Thoracic aorta (tissue), 2 donors: ENCODE measurements at regions not wholly inside any gene's neighbourhood (a gene's known extent, or its start where the extent isn't known, plus 50 kb on each side); places are given as distances from the start of the nearest gene placed in this dataset.

Source experiments
- ATAC-seq: fragments of 150-250 bp; one replicate; pipeline ENCODE4 v1.8.0; 2017; ENCODE audit warnings: low read depth; ENCODE audit not compliant: insufficient number of reproducible peaks, low FRiP score
- DNase-seq: peaks from one replicate; pipeline ENCODE4 v3.0.0-alpha.2; 2020; ENCODE audit warnings: low spot score
- H3K27ac ChIP-seq, 2 donors: fragments of 200-600 bp; sonication (generic); 1 replicate in 1 of 2; 2 replicates in 1 of 2; pipeline ENCODE4 v1.5.1; 2016; ENCODE audit warnings: mild to moderate bottlenecking in 2 of 2, moderate library complexity in 2 of 2
- H3K27me3 ChIP-seq: fragments of 200-600 bp; sonication (generic); replicated peaks from 2 replicates; pipeline ENCODE4 v1.6.0; 2016; ENCODE audit warnings: mild to moderate bottlenecking; ENCODE audit not compliant: insufficient read depth
- H3K36me3 ChIP-seq: fragments of 200-600 bp; sonication (generic); one replicate; pipeline ENCODE4 v1.5.1; 2016
- H3K4me1 ChIP-seq, 2 donors: fragments of 200-600 bp; sonication (generic); 1 replicate in 1 of 2; 2 replicates in 1 of 2; pipeline versions ENCODE4 v1.5.1 to v1.6.0; 2016; ENCODE audit warnings: low read depth in 2 of 2, mild to moderate bottlenecking in 1 of 2; ENCODE audit not compliant: control insufficient read depth in 1 of 2
- H3K4me3 ChIP-seq: fragments of 200-600 bp; sonication (generic); 2 replicates; pipeline ENCODE4 v1.5.1; 2016; ENCODE audit warnings: mild to moderate bottlenecking
- H3K9me3 ChIP-seq: fragments of 200-600 bp; sonication (generic); 2 replicates; pipeline ENCODE4 v1.5.1; 2016
- CTCF ChIP-seq: fragments of 200-600 bp; sonication (generic); IDR thresholded peaks from one replicate; pipeline ENCODE4 v1.5.1; 2019; ENCODE audit warnings: antibody characterized with exemption

DNA sequence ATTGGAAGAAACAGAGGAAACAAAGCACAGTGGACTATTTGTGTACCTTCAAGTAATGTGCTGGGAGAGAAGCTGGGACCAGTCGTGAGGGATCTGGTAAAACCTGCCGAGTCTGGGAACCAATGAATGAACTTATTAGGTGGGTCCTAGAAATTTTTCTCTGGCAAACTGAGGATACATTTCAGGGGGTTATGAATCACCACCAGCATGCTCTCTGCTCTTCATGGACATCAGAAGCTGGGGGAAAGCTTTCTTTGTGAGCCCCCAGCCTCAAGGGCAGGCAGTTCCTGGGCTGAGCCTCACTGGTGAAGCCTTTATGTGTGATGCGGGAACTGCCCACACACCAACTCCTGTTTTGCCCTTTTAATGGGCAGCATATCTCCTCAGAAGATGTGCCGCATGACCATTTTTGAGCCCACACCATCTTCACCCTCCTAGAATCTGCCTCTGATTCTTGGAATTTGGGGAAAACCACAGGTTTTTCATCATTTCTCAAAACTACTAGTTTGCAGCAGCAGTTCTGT is 95.4 kb upstream of the ENPP6 start:
- no peaks in the 10 kb centered on the region for H3K36me3 ChIP-seq
- H3K9me3 ChIP-seq: no peaks in the 10 kb centered on the region
- no peak for ATAC-seq
- H3K27ac ChIP-seq: no peak overlapping the region
- no peak for TF ChIP-seq CTCF
- DNase-seq: no peak
- H3K27me3 ChIP-seq: no peaks in the 10 kb centered on the region
- H3K4me1 ChIP-seq: peaks cover 0 to 8% of the 10 kb centered on the region in 2 donors
- H3K4me3 ChIP-seq: no peak overlapping the region

DNA sequence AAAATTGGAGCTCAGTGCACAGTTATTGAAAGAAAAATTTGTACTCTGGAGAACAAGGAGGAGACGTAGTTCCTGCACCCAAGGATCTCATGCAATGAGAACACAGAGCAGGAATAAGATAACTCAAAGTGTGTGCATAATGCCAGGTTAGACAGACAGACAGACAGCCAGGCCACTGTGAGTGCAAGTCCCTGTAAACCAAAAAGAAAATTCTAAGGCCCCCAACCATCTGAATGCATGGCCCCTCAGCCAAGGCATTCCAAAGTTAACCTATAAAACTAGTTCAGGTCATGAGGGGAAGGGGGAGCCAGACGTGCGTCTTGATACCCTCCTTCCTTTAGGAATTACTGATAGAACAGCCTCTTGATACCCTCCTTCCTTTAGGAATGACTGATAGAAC is 94.5 kb upstream of the ENPP6 start:
- Histone ChIP-seq H3K4me1 (peaks cover 0 to 8% of the 10 kb centered on the region in 2 donors), H3K4me3 (no peak overlapping the region), H3K27ac (no peak overlapping the region), H3K27me3 (no peaks in the 10 kb centered on the region), H3K9me3 (no peaks in the 10 kb centered on the region), H3K36me3 (no peaks in the 10 kb centered on the region)
- no peak for TF ChIP-seq CTCF
- DNase-seq (no peak), ATAC-seq (no peak)

DNA sequence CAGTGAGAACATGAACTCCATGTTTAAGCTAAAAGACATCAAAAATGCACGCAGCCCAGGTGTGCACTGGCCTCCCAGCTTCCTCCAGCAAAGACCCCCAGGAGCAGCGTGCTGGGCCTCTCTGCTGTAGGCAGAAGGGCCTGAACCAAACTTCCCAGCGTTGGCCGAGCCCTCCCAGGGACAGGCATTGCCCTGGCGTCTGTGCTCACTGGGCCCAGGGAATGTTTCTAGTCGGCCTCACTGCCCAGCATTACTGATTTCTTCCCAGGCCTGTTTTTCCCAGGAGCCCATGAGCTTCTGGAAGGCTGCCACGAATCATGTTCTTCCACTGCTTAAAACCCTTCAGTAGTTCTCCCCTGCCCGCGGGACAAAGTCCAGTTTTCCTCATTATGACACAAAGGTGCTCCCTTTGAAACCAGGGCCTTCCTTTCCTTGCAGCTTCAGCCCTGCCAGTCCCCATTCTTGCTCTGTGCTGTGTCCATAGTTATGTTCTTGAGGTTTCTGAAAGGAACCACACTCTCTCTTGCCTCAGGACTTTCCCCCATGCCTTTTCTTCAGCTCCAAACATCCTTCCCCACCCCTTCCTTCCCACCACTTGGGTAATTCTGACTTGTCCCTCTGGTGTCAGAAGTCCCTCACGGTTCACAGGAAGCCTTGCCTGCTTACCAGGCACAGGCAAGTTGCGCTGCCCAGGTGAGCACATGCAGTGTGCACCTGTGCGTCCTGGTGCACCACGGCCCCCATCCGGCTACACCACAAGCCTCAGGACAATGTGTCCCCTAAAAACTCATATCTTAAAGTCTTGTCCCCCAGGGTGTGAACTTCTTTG is 93.4 kb upstream of the ENPP6 start:
- ATAC-seq (no peak), DNase-seq (no peak)
- no peaks in the 10 kb centered on the region for H3K27me3 ChIP-seq
- H3K4me3 ChIP-seq: no peak overlapping the region
- no peak overlapping the region for H3K27ac ChIP-seq
- peaks cover 0 to 8% of the 10 kb centered on the region in 2 donors for H3K4me1 ChIP-seq
- no peaks in the 10 kb centered on the region for H3K9me3 ChIP-seq
- H3K36me3 ChIP-seq: no peaks in the 10 kb centered on the region
- TF ChIP-seq CTCF: no peak

- H3K4me1 ChIP-seq: peaks cover 0 to 8% of the 10 kb centered on the region in 2 donors
- DNase-seq: no peak
- no peaks in the 10 kb centered on the region for H3K9me3 ChIP-seq
- TF ChIP-seq CTCF: no peak
- H3K27me3 ChIP-seq: no peaks in the 10 kb centered on the region
- no peak overlapping the region for H3K4me3 ChIP-seq
- ATAC-seq: no peak
- H3K27ac ChIP-seq: no peak overlapping the region
- H3K36me3 ChIP-seq: no peaks in the 10 kb centered on the region
Measured at GRCh38 chr4:184310171-184310567, 92.5 kb upstream of the ENPP6 start.

- DNase-seq: no peak
- peaks cover 0 to 8% of the 10 kb centered on the region in 2 donors for H3K4me1 ChIP-seq
Measured at GRCh38 chr4:184309241-184310170, 91.8 kb upstream of the ENPP6 start.

More at GRCh38 chr4:184309241-184310170, 91.8 kb upstream of the ENPP6 start:
- no peak for ATAC-seq
- no peaks in the 10 kb centered on the region for H3K36me3 ChIP-seq
- H3K9me3 ChIP-seq: peaks cover 2% of the 10 kb centered on the region
- H3K27ac ChIP-seq: no peak overlapping the region
- no peak overlapping the region for H3K4me3 ChIP-seq
- no peak for TF ChIP-seq CTCF
- H3K27me3 ChIP-seq: no peaks in the 10 kb centered on the region
